MM.1S (cell line): ENCODE measurements at regions not wholly inside any gene's neighbourhood (a gene's known extent, or its start where the extent isn't known, plus 50 kb on each side); places are given as distances from the start of the nearest gene placed in this dataset.

Source experiments
- DNase-seq: peaks from one replicate; pipeline ENCODE4 v3.0.0-alpha.2; 2015
- H2AFZ ChIP-seq: fragments of 300-600 bp; sonication (generic); 2 replicates; pipeline ENCODE4 v1.6.0; 2016; ENCODE audit warnings: antibody characterized with exemption, low read length
- H3F3A ChIP-seq: fragments of 300-600 bp; sonication (generic); 2 replicates; pipeline ENCODE4 v1.6.1; 2016; ENCODE audit warnings: mild to moderate bottlenecking, antibody characterized with exemption, low read length, moderate library complexity, mixed read lengths; ENCODE audit not compliant: insufficient read depth
- H3K27ac ChIP-seq: fragments of 300-600 bp; sonication (generic); 2 replicates; pipeline ENCODE4 v1.5.1; 2016; ENCODE audit warnings: mild to moderate bottlenecking, low read length
- H3K27me3 ChIP-seq: fragments of 300-600 bp; sonication (generic); replicated peaks from 2 replicates; pipeline ENCODE4 v1.6.0; 2016; ENCODE audit warnings: low read length; ENCODE audit not compliant: insufficient read depth
- H3K36me3 ChIP-seq: fragments of 300-600 bp; sonication (generic); replicated peaks from 2 replicates; pipeline ENCODE4 v1.6.1; 2016; ENCODE audit warnings: mild to moderate bottlenecking, low read length, mixed read lengths; ENCODE audit not compliant: insufficient read depth
- H3K4me1 ChIP-seq: fragments of 300-600 bp; sonication (generic); 2 replicates; pipeline ENCODE4 v1.6.1; 2016; ENCODE audit warnings: low read length, mixed read lengths
- H3K4me2 ChIP-seq: fragments of 300-600 bp; sonication (generic); 2 replicates; pipeline ENCODE4 v1.6.0; 2016; ENCODE audit warnings: low read depth, low read length
- H3K4me3 ChIP-seq: fragments of 300-600 bp; sonication (generic); 2 replicates; pipeline ENCODE4 v1.5.1; 2016; ENCODE audit warnings: low read length, mixed read lengths
- H3K79me2 ChIP-seq: fragments of 300-600 bp; sonication (generic); 2 replicates; pipeline ENCODE4 v1.6.1; 2016; ENCODE audit warnings: mixed run types, low read length, mixed read lengths
- H3K9ac ChIP-seq: fragments of 300-600 bp; sonication (generic); 2 replicates; pipeline ENCODE4 v1.6.1; 2016; ENCODE audit warnings: low read length, mixed read lengths
- H3K9me2 ChIP-seq: fragments of 300-600 bp; sonication (generic); replicated peaks from 2 replicates; pipeline ENCODE4 v1.6.1; 2016; ENCODE audit warnings: mild to moderate bottlenecking, low read length, mixed read lengths; ENCODE audit not compliant: insufficient read depth
- H3K9me3 ChIP-seq: fragments of 300-600 bp; sonication (generic); replicated peaks from 2 replicates; pipeline ENCODE4 v1.6.1; 2016; ENCODE audit warnings: mild to moderate bottlenecking, low read length, mixed read lengths; ENCODE audit not compliant: insufficient read depth
- H4K20me1 ChIP-seq: fragments of 300-600 bp; sonication (generic); 2 replicates; pipeline ENCODE4 v1.6.1; 2016; ENCODE audit warnings: mild to moderate bottlenecking, low read length, moderate library complexity, mixed read lengths; ENCODE audit not compliant: insufficient read depth
- EZH2 ChIP-seq: fragments of 300-600 bp; sonication (generic); optimal IDR thresholded peaks from 2 replicates; pipeline ENCODE3; 2017; ENCODE audit warnings: low read depth, mild to moderate bottlenecking, antibody characterized with exemption, low read length, mixed read lengths
- EZH2phosphoT487 ChIP-seq: fragments of 300-600 bp; sonication (generic); IDR thresholded peaks from 2 replicates; pipeline ENCODE4 v1.6.1; 2018; ENCODE audit warnings: antibody characterized with exemption, low read length
- TF ChIP-seq, protein P1 (sequence below): fragments of 300-600 bp; sonication (generic); IDR thresholded peaks from 2 replicates; pipeline ENCODE4 v1.5.1; 2016; ENCODE audit warnings: antibody characterized with exemption, low read length, mixed read lengths

DNA sequence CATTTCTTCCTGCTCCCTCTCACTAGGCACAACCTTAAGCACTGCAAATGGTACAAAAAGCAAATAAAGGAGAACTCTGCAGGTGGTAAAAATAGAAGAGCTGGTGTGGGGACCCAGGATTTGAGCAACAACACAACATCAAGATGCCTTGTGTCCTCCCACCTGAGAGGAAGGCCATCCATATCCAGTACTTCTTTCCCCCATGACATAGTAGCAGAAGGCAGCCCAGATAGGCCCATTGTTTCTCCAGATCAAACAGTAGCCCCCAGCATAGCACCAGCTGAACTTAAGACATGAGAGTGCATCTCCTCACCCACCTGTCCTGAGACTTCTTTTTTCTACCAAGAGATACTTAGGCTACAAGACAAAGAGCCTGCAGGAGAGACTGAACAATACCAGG, 180.5 kb downstream of the GOLGA6L6 start:
- H3K9me2 ChIP-seq, result no peaks in the 10 kb centered on the region
- TF ChIP-seq, protein P1, sequence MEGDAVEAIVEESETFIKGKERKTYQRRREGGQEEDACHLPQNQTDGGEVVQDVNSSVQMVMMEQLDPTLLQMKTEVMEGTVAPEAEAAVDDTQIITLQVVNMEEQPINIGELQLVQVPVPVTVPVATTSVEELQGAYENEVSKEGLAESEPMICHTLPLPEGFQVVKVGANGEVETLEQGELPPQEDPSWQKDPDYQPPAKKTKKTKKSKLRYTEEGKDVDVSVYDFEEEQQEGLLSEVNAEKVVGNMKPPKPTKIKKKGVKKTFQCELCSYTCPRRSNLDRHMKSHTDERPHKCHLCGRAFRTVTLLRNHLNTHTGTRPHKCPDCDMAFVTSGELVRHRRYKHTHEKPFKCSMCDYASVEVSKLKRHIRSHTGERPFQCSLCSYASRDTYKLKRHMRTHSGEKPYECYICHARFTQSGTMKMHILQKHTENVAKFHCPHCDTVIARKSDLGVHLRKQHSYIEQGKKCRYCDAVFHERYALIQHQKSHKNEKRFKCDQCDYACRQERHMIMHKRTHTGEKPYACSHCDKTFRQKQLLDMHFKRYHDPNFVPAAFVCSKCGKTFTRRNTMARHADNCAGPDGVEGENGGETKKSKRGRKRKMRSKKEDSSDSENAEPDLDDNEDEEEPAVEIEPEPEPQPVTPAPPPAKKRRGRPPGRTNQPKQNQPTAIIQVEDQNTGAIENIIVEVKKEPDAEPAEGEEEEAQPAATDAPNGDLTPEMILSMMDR, result no peak
- H3K36me3 ChIP-seq, result no peaks in the 10 kb centered on the region
- H4K20me1 ChIP-seq, result no peaks in the 10 kb centered on the region
- H3K4me3 ChIP-seq, result no peak overlapping the region
- no peaks in the 10 kb centered on the region for H3K4me1 ChIP-seq
- no peak overlapping the region for H2AFZ ChIP-seq
- H3K9ac ChIP-seq, result no peak overlapping the region
- DNase-seq, result no peak
- no peak overlapping the region for H3K27ac ChIP-seq
- H3K9me3 ChIP-seq, result no peaks in the 10 kb centered on the region
- H3K4me2 ChIP-seq, result no peak overlapping the region
- H3K79me2 ChIP-seq, result no peaks in the 10 kb centered on the region
- H3K27me3 ChIP-seq, result no peaks in the 10 kb centered on the region
- H3F3A ChIP-seq, result no peaks in the 10 kb centered on the region

- Histone ChIP-seq H3K27ac (no peak overlapping the region), H3K9me3 (no peaks in the 10 kb centered on the region), H3K9ac (no peak overlapping the region), H4K20me1 (no peaks in the 10 kb centered on the region), H3K4me1 (peaks cover 4% of the 10 kb centered on the region), H3K79me2 (no peaks in the 10 kb centered on the region), H3K4me2 (no peak overlapping the region), H3K36me3 (no peaks in the 10 kb centered on the region), H3K4me3 (no peak overlapping the region), H2AFZ (no peak overlapping the region), H3K27me3 (no peaks in the 10 kb centered on the region), H3K9me2 (no peaks in the 10 kb centered on the region), H3F3A (0 out of 2 replicates have a peak, but pooled peaks cover 7% of the 10 kb centered on the region)
- no peak for DNase-seq
- TF ChIP-seq EZH2phosphoT487 (no peak), EZH2 (no peak)
- TF ChIP-seq, protein P1, result no peak
Observed at GRCh38 chr15:20358779-20359414, 182.7 kb downstream of the GOLGA6L6 start.

DNA sequence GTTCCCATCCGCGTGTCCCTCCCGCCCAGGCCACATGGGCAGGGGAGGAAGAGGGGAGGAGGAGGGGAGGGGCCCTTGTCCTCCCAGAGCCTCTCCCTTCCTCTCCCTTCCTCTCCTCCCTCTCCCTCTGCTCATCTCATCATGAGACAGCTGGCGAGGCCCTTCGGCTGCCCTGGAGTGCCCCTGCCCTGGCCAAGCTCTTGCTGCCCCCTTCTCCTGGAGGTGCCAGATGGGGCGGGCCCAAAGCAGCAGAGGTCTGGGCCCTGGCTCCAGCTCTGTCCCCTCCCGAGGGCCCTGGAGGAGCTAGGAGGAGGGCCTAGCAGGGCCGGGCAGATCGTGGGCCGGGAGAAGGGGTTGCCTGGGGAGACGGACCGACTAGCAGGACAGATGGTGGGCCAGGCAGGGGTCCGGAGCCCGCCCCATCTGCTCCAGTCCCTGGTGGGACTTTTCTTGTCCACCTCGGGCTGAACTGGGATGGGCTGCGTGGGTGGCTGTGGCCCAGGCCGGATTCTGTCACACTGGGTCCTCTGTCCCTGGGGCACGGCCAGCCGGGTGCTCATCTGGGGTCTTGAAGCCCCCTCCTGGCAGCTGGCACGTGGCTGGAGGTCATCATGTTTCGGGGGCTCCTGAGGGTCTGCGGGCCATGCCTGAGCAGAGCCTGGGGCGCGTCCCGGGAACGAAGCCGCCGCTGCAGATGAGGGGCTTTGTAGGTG, 183.4 kb downstream of the GOLGA6L6 start:
- H4K20me1 ChIP-seq, result no peaks in the 10 kb centered on the region
- TF ChIP-seq, protein P1, result no peak
- TF ChIP-seq EZH2 (no peak), EZH2phosphoT487 (no peak)
- no peak overlapping the region for H3K27ac ChIP-seq
- H3K9me2 ChIP-seq, result no peaks in the 10 kb centered on the region
- H3K79me2 ChIP-seq, result no peaks in the 10 kb centered on the region
- H3K9ac ChIP-seq, result no peak overlapping the region
- no peak overlapping the region for H3K4me3 ChIP-seq
- peaks cover 12% of the 10 kb centered on the region; the same call in 1 of the 2 replicates for H3F3A ChIP-seq
- no peak overlapping the region for H2AFZ ChIP-seq
- no peaks in the 10 kb centered on the region for H3K9me3 ChIP-seq
- no peaks in the 10 kb centered on the region for H3K27me3 ChIP-seq
- no peaks in the 10 kb centered on the region for H3K36me3 ChIP-seq
- H3K4me2 ChIP-seq, result no peak overlapping the region
- H3K4me1 ChIP-seq, result peaks cover 9% of the 10 kb centered on the region
- no peak for DNase-seq
